Right atrium auricular region (tissue), 2 donors: ENCODE measurements at regions not wholly inside any gene's neighbourhood (a gene's known extent, or its start where the extent isn't known, plus 50 kb on each side); places are given as distances from the start of the nearest gene placed in this dataset.

Experiments used
- DNase-seq: peaks from one replicate; pipeline ENCODE4 v3.0.0-alpha.2; 2019; ENCODE audit warnings: low spot score
- H3K27ac ChIP-seq, 2 donors: fragments of 200-600 bp; sonication (generic); 1 replicate in 1 of 2; 2 replicates in 1 of 2; pipeline ENCODE4 v1.5.1; 2016 to 2019
- H3K27me3 ChIP-seq, 2 donors: fragments of 200-600 bp; sonication (generic); one replicate each; pipeline versions ENCODE4 v1.5.1 to v1.6.0; 2017 to 2019
- H3K36me3 ChIP-seq: fragments of 200-600 bp; sonication (generic); one replicate; pipeline ENCODE4 v1.5.1; 2016
- H3K4me1 ChIP-seq, 2 donors: fragments of 200-600 bp; sonication (generic); one replicate each; pipeline versions ENCODE4 v1.5.1 to v1.6.0; 2017 to 2019
- H3K4me3 ChIP-seq, 2 donors: fragments of 200-600 bp; sonication (generic); 1 replicate in 1 of 2; 2 replicates in 1 of 2; pipeline ENCODE4 v1.5.1; 2017 to 2019; ENCODE audit warnings: mild to moderate bottlenecking in 1 of 2, moderate library complexity in 1 of 2
- H3K9me3 ChIP-seq, 2 donors: fragments of 200-600 bp; sonication (generic); one replicate each; pipeline ENCODE4 v1.5.1; 2019
- TF ChIP-seq, protein P1 (sequence below), 2 donors: fragments of 200-600 bp; sonication (generic); IDR thresholded peaks; one replicate each; pipeline ENCODE4 v1.5.1; 2019; ENCODE audit warnings: antibody characterized with exemption in 2 of 2

- DNase-seq: no peak
- Histone ChIP-seq H3K4me1 (peaks cover 0 to 12% of the 10 kb centered on the region in 2 donors), H3K36me3 (no peaks in the 10 kb centered on the region), H3K27ac (peak overlapping the region; percentile 47 to 55), H3K4me3 (no peak overlapping the region), H3K9me3 (no peaks in the 10 kb centered on the region), H3K27me3 (no peaks in the 10 kb centered on the region)
- TF ChIP-seq, protein P1, sequence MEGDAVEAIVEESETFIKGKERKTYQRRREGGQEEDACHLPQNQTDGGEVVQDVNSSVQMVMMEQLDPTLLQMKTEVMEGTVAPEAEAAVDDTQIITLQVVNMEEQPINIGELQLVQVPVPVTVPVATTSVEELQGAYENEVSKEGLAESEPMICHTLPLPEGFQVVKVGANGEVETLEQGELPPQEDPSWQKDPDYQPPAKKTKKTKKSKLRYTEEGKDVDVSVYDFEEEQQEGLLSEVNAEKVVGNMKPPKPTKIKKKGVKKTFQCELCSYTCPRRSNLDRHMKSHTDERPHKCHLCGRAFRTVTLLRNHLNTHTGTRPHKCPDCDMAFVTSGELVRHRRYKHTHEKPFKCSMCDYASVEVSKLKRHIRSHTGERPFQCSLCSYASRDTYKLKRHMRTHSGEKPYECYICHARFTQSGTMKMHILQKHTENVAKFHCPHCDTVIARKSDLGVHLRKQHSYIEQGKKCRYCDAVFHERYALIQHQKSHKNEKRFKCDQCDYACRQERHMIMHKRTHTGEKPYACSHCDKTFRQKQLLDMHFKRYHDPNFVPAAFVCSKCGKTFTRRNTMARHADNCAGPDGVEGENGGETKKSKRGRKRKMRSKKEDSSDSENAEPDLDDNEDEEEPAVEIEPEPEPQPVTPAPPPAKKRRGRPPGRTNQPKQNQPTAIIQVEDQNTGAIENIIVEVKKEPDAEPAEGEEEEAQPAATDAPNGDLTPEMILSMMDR (IDR thresholded peaks at IDR 0.05): no peak
Measured at GRCh38 chr5:121533814-121534213, 317.9 kb upstream of the FTMT start.

DNA sequence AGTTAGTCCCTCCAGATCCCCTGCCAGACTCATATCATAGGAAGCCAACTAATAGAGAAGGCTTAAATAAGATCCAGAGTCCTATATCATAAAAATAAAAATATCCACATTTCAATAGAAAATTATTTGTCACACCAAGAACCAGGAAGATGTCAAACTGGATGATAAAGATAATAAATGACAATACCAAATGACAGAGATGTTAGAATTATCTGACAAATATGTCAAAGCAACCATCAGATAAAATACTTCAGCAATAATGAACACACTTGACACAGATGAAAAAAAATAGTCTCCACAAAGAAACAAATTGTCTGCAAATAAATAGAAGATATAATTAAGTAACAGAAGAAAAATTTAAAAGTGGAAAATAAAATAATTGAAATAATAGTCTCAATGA, 300.7 kb upstream of the FTMT start:
- TF ChIP-seq, protein P1 (IDR thresholded peaks at IDR 0.05): no peak
- no peak overlapping the region for H3K4me3 ChIP-seq
- H3K4me1 ChIP-seq: no peaks in the 10 kb centered on the region
- no peaks in the 10 kb centered on the region for H3K27me3 ChIP-seq
- no peak for DNase-seq
- H3K9me3 ChIP-seq: no peaks in the 10 kb centered on the region
- no peak overlapping the region for H3K27ac ChIP-seq
- no peaks in the 10 kb centered on the region for H3K36me3 ChIP-seq

- no peak overlapping the region for H3K4me3 ChIP-seq
- DNase-seq: no peak
- no peaks in the 10 kb centered on the region for H3K9me3 ChIP-seq
- no peaks in the 10 kb centered on the region for H3K27me3 ChIP-seq
- H3K27ac ChIP-seq: no peak overlapping the region
- H3K4me1 ChIP-seq: no peaks in the 10 kb centered on the region
- H3K36me3 ChIP-seq: no peaks in the 10 kb centered on the region
- TF ChIP-seq, protein P1 (IDR thresholded peaks at IDR 0.05): no peak
Measured at GRCh38 chr5:121559832-121560231, 291.9 kb upstream of the FTMT start.

- H3K4me1 ChIP-seq: no peaks in the 10 kb centered on the region
- H3K9me3 ChIP-seq: no peaks in the 10 kb centered on the region
- no peaks in the 10 kb centered on the region for H3K27me3 ChIP-seq
- no peak overlapping the region for H3K4me3 ChIP-seq
- TF ChIP-seq, protein P1 (IDR thresholded peaks at IDR 0.05): no peak
- no peak for DNase-seq
- no peak overlapping the region for H3K27ac ChIP-seq
- H3K36me3 ChIP-seq: no peaks in the 10 kb centered on the region
Measured at GRCh38 chr5:121572061-121572460, 279.6 kb upstream of the FTMT start.

DNA sequence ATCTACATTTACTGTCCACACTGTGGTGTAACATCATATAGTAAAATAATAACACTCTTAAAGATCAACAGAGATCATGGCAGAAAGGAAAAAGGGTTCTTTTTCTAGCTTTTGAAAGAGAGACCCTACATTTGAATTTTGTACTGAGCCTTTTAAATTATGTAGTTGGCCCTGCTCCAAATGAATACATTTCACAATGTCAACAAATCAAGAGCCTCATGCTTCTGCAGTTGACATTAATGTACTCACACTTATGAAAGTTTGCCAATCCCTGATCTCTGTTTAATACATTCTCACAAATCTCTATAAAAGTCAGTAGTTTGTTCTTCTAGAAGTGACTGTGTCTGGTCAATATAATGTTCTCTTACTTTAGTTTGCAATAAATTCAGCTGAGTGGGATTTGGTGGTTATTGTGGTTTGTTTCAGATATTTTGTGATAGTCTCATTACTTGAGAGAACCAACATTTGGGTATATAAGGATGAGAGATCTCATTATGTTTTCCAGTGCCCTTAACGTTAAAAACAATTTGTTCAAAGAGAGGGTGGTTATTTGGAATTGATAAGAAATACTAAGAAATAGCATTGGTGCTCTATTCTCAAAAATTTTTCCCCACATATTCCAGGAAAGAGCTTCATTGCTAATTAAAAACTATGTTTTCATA, 277.8 kb upstream of the FTMT start:
- Histone ChIP-seq H3K4me1 (no peaks in the 10 kb centered on the region), H3K9me3 (no peaks in the 10 kb centered on the region), H3K4me3 (no peak overlapping the region), H3K36me3 (no peaks in the 10 kb centered on the region), H3K27me3 (no peaks in the 10 kb centered on the region), H3K27ac (no peak overlapping the region)
- TF ChIP-seq, protein P1 (IDR thresholded peaks at IDR 0.05): no peak
- DNase-seq: no peak

DNA sequence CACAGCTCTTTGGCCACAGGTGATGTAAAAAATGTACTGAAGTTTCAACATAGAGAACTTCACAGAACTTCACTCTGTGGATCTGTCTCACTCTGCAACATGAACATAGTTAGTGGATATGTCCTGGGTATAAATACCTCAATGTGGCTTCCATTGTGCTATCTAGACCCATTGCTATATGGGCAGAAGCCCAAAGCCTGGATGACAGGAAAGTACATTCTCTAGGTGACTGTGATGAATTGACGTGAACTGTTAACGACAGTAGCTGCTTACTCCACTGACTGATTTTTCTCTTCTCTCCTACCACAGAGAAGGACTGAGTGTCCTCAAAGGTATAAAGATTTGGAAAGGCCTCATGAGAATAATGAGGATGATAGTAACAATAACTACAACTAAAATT, 270.1 kb upstream of the FTMT start:
- TF ChIP-seq, protein P1 (IDR thresholded peaks at IDR 0.05): no peak
- DNase-seq: no peak
- H3K27ac ChIP-seq: no peak overlapping the region

More for the DNA sequence above, 270.1 kb upstream of the FTMT start:
- no peaks in the 10 kb centered on the region for H3K4me1 ChIP-seq
- H3K27me3 ChIP-seq: no peaks in the 10 kb centered on the region
- no peaks in the 10 kb centered on the region for H3K36me3 ChIP-seq
- H3K4me3 ChIP-seq: no peak overlapping the region
- no peaks in the 10 kb centered on the region for H3K9me3 ChIP-seq
